DMS153 (cell line): ENCODE measurements at regions not wholly inside any gene's neighbourhood (a gene's known extent, or its start where the extent isn't known, plus 50 kb on each side); places are given as distances from the start of the nearest gene placed in this dataset.
A peak's percentile ranks its signal among the peaks of the same experiment; 100 is the strongest.

Experiments
- DNase-seq: peaks from one replicate; lab custom pipeline; 2025; lab: John Stamatoyannopoulos, UW

- peak; percentile 53 for DNase-seq
These were observed 114.4 kb upstream of the DTNA start for GRCh38 chr18:34595690-34596089.

- DNase-seq = no peak
These were observed 111.9 kb upstream of the DTNA start for GRCh38 chr18:34598120-34598635.

GRCh38 chr18:34600158-34600557 lies 109.9 kb upstream of the DTNA start:
- DNase-seq = no peak

- no peak for DNase-seq
These were observed 109.0 kb upstream of the DTNA start for GRCh38 chr18:34600874-34601656.

- DNase-seq = no peak
These were observed 105.5 kb upstream of the DTNA start for GRCh38 chr18:34604591-34604990.

- no peak for DNase-seq
These were observed 103.2 kb upstream of the DTNA start for GRCh38 chr18:34606851-34607250.

- DNase-seq = no peak
These were observed 102.0 kb upstream of the DTNA start for GRCh38 chr18:34608064-34608463.

GRCh38 chr18:34609986-34610648 lies 100.0 kb upstream of the DTNA start:
- DNase-seq = no peak

GRCh38 chr18:34611904-34612303 lies 98.2 kb upstream of the DTNA start:
- no peak for DNase-seq

- DNase-seq = no peak
These were observed 89.7 kb upstream of the DTNA start for GRCh38 chr18:34620258-34620861.

GRCh38 chr18:34623557-34623956 lies 86.5 kb upstream of the DTNA start:
- no peak for DNase-seq

- DNase-seq = no peak
These were observed 85.5 kb upstream of the DTNA start for GRCh38 chr18:34624551-34624950.

GRCh38 chr18:34626404-34627136 lies 83.5 kb upstream of the DTNA start:
- peak; percentile 2 for DNase-seq

GRCh38 chr18:34627137-34627920 lies 82.8 kb upstream of the DTNA start:
- no peak for DNase-seq

- peak; percentile 53 for DNase-seq
These were observed 78.8 kb upstream of the DTNA start for GRCh38 chr18:34631093-34631966.

GRCh38 chr18:34632321-34632720 lies 77.8 kb upstream of the DTNA start:
- peak; percentile 17 for DNase-seq

- no peak for DNase-seq
These were observed 76.7 kb upstream of the DTNA start for GRCh38 chr18:34633368-34633767.

- no peak for DNase-seq
These were observed 72.8 kb upstream of the DTNA start for GRCh38 chr18:34637094-34637801.

- DNase-seq = no peak
These were observed 70.4 kb upstream of the DTNA start for GRCh38 chr18:34639687-34640086.

- DNase-seq = no peak
These were observed 69.8 kb upstream of the DTNA start for GRCh38 chr18:34640276-34640675.
